HCT116 (cell line): ENCODE measurements at regions not wholly inside any gene's neighbourhood (a gene's known extent, or its start where the extent isn't known, plus 50 kb on each side); places are given as distances from the start of the nearest gene placed in this dataset.

Experiments
- ATAC-seq: fragments of 200-7000 bp; cut with Tn5 transposase; 2 replicates; pipeline ENCODE4 v1.9.1; 2020; ENCODE audit warnings: mild to moderate bottlenecking, moderate library complexity
- BruUV-seq: library from RNA; stranded (reverse); fragments of 400-500 nt; replicated peaks from 2 replicates; lab custom pipeline; 2021; lab: Mats Ljungman, UMichigan
- CTCF ChIA-PET: fragments of 300-600 bp; sonication (Branson Sonifier 250); formaldehyde crosslinking; loops from one replicate; lab custom pipeline; 2021; ENCODE audit warnings: antibody characterized with exemption; lab: Charles Lee
- POLR2A ChIA-PET: fragments of 300-600, 350-600 bp; sonication (Branson Sonifier 250); formaldehyde crosslinking; loops from one replicate; lab custom pipeline; 2021; ENCODE audit warnings: antibody characterized with exemption; lab: Charles Lee
- RAD21 ChIA-PET, 2 experiments: fragments of 300-600 bp; sonication (Branson Sonifier 250); formaldehyde crosslinking; loops; one replicate each; lab custom pipeline; 2023; ENCODE audit warnings: low total read pairs in 2 of 2; ENCODE audit not compliant: uncharacterized antibody in 2 of 2, unreplicated experiment in 2 of 2, low non-redundant PET in 1 of 2; lab: Charles Lee
- DNase-seq: peaks from one replicate; pipeline ENCODE4 v3.0.0-alpha.2; 2010; ENCODE audit warnings: low read depth, low spot score
- H2AFZ ChIP-seq: fragments of 200-600 bp; shearing (Covaris generic), sonication (generic); 2 replicates; pipeline ENCODE4 v1.6.1; 2017; ENCODE audit warnings: low read depth, mixed run types, mixed read lengths, antibody characterized with exemption, low read length; ENCODE audit not compliant: poor library complexity, severe bottlenecking
- H3K27ac ChIP-seq: 2 replicates; pipeline ENCODE4 v1.5.1; 2012; ENCODE audit warnings: low read depth, low read length
- H3K27me3 ChIP-seq: fragments of 200-600 bp; sonication (generic); 2 replicates; pipeline ENCODE4 v1.6.1; 2016; ENCODE audit warnings: mixed run types, low read length, mixed read lengths; ENCODE audit not compliant: insufficient read depth
- H3K36me3 ChIP-seq, 2 experiments: fragments of 200-500 bp in 1 of 2; fragments of 200-600 bp in 1 of 2; sonication (Bioruptor generic) in 1 of 2; sonication (generic) in 1 of 2; 2 replicates each; pipeline versions ENCODE4 v1.5.1 to v1.6.1; 2014 to 2016; ENCODE audit warnings: low read length in 2 of 2, inconsistent platforms in 1 of 2, mixed read lengths in 1 of 2, mixed run types in 1 of 2; ENCODE audit not compliant: insufficient read depth in 2 of 2, control insufficient read depth in 1 of 2
- H3K4me1 ChIP-seq, 2 experiments: fragments of 200-600 bp in 1 of 2; sonication (generic) in 1 of 2; 2 replicates each; pipeline versions ENCODE4 v1.5.1 to v1.6.1; 2012 to 2017; ENCODE audit warnings: low read length in 2 of 2, inconsistent platforms in 1 of 2, mild to moderate bottlenecking in 1 of 2, mixed read lengths in 1 of 2, mixed run types in 1 of 2, moderate library complexity in 1 of 2; ENCODE audit not compliant: insufficient read depth in 2 of 2, control insufficient read depth in 1 of 2
- H3K4me2 ChIP-seq: fragments of 200-600 bp; sonication (generic); 2 replicates; pipeline ENCODE4 v1.6.1; 2017; ENCODE audit warnings: mixed run types, low read length, mixed read lengths
- H3K4me3 ChIP-seq, 2 experiments: fragments of 200-600 bp in 1 of 2; sonication (generic) in 1 of 2; replicated peaks in 1 of 2; 2 replicates each; pipeline ENCODE4 v1.5.1; 2011 to 2016; ENCODE audit warnings: low read length in 2 of 2, control low read depth in 1 of 2, low read depth in 1 of 2, mild to moderate bottlenecking in 1 of 2, mixed read lengths in 1 of 2, mixed run types in 1 of 2
- H3K79me2 ChIP-seq: fragments of 200-600 bp; sonication (generic); 2 replicates; pipeline ENCODE4 v1.6.1; 2017; ENCODE audit warnings: mild to moderate bottlenecking, mixed run types, low read length, moderate library complexity, mixed read lengths; ENCODE audit not compliant: insufficient read depth
- H3K9ac ChIP-seq: fragments of 200-600 bp; sonication (generic); 2 replicates; pipeline ENCODE4 v1.6.1; 2016; ENCODE audit warnings: low read length, mixed read lengths
- H3K9me2 ChIP-seq: fragments of 200-600 bp; sonication (generic), shearing (Covaris generic); 2 replicates; pipeline ENCODE4 v1.6.1; 2017; ENCODE audit warnings: mixed run types, mild to moderate bottlenecking, moderate library complexity; ENCODE audit not compliant: insufficient read depth
- H3K9me3 ChIP-seq, 2 experiments: fragments of 200-500 bp in 1 of 2; fragments of 200-600 bp in 1 of 2; sonication (Bioruptor generic) in 1 of 2; sonication (generic) in 1 of 2; 2 replicates each; pipeline ENCODE4 v1.6.1; 2014 to 2017; ENCODE audit warnings: low read length in 2 of 2, mixed read lengths in 2 of 2, inconsistent platforms in 1 of 2, low read depth in 1 of 2, mild to moderate bottlenecking in 1 of 2, mixed run types in 1 of 2, moderate library complexity in 1 of 2; ENCODE audit not compliant: control insufficient read depth in 1 of 2, insufficient read depth in 1 of 2
- H4K20me1 ChIP-seq: fragments of 200-600 bp; sonication (generic), shearing (Covaris generic); 2 replicates; pipeline ENCODE4 v1.6.1; 2017; ENCODE audit warnings: mixed run types, mild to moderate bottlenecking, moderate library complexity; ENCODE audit not compliant: insufficient read depth
- ATF3 ChIP-seq: IDR thresholded peaks from 2 replicates; pipeline ENCODE4 v1.6.1; 2012
- EGR1 ChIP-seq: IDR thresholded peaks from 2 replicates; pipeline ENCODE4 v1.6.1; 2012; ENCODE audit warnings: low read depth
- EZH2 ChIP-seq: fragments of 200-600 bp; sonication (generic); IDR thresholded peaks from 2 replicates; pipeline ENCODE4 v1.6.1; 2017; ENCODE audit warnings: antibody characterized with exemption, mixed run types
- POLR2A ChIP-seq: IDR thresholded peaks from 2 replicates; pipeline ENCODE4 v1.7.0; 2011; ENCODE audit warnings: borderline replicate concordance; ENCODE audit not compliant: insufficient read depth, insufficient read length; ENCODE audit errors: extremely low read depth
- POLR2AphosphoS5 ChIP-seq: IDR thresholded peaks from 2 replicates; pipeline ENCODE4 v1.6.1; 2011; ENCODE audit warnings: mild to moderate bottlenecking, low read depth, low read length, moderate library complexity
- TCF7L2 ChIP-seq: IDR thresholded peaks from 2 replicates; pipeline ENCODE4 v1.7.0; 2011; ENCODE audit warnings: borderline replicate concordance, inconsistent platforms; ENCODE audit not compliant: insufficient read depth, insufficient read length; ENCODE audit errors: extremely low read depth
- ZFX ChIP-seq: fragments of 450-650 bp; IDR thresholded peaks from 2 replicates; pipeline ENCODE4 v1.6.1; 2017
- ZNF274 ChIP-seq: fragments of 200-500 bp; sonication (Bioruptor generic); IDR thresholded peaks from 2 replicates; pipeline ENCODE4 v1.6.1; 2014; ENCODE audit warnings: mild to moderate bottlenecking, low read depth, low read length, inconsistent platforms
- intact Hi-C: fragments of 100-400 bp; cut with micrococcal nuclease; formaldehyde crosslinking; loops from 2 replicates; pipeline ENCODE4 v1.10.0; 2022

GRCh38 chr14:105876829-105877228 is 350.4 kb downstream of the TMEM121 start:
- H3K36me3 ChIP-seq: no peaks in the 10 kb centered on the region
- no peaks in the 10 kb centered on the region for H4K20me1 ChIP-seq
- no peak overlapping the region for H3K27ac ChIP-seq
- H3K9me2 ChIP-seq: no peaks in the 10 kb centered on the region
- no peak for ATAC-seq
- ChIA-PET POLR2A (no interaction called here), RAD21 (no interaction called here), CTCF (no interaction called here)
- H3K27me3 ChIP-seq: peaks cover 73% of the 10 kb centered on the region
- H3K4me1 ChIP-seq: no peaks in the 10 kb centered on the region
- no peak overlapping the region for H3K4me3 ChIP-seq
- intact Hi-C loops: no loop called here
- no peak overlapping the region for H3K4me2 ChIP-seq
- no peak overlapping the region for H2AFZ ChIP-seq
- TF ChIP-seq EZH2: 0 out of 2 replicates have a peak, but pooled peaks have one; percentile 21
- TF ChIP-seq TCF7L2: no peak
- H3K9ac ChIP-seq: no peak overlapping the region
- H3K9me3 ChIP-seq: no peaks in the 10 kb centered on the region
- no peaks in the 10 kb centered on the region for H3K79me2 ChIP-seq
- no TSS peak for BruUV-seq
- DNase-seq: no peak

GRCh38 chr14:105877645-105878044 is 351.3 kb downstream of the TMEM121 start:
- Histone ChIP-seq H3K9me2 (no peaks in the 10 kb centered on the region), H4K20me1 (no peaks in the 10 kb centered on the region), H3K4me3 (no peak overlapping the region), H3K4me1 (no peaks in the 10 kb centered on the region), H3K36me3 (no peaks in the 10 kb centered on the region), H3K9ac (no peak overlapping the region), H3K9me3 (no peaks in the 10 kb centered on the region), H3K27me3 (peaks cover 65% of the 10 kb centered on the region), H2AFZ (no peak overlapping the region), H3K27ac (no peak overlapping the region), H3K79me2 (no peaks in the 10 kb centered on the region), H3K4me2 (no peak overlapping the region)
- BruUV-seq: no TSS peak
- CTCF ChIA-PET: no interaction called here
- DNase-seq (no peak), ATAC-seq (no peak)
- TF ChIP-seq ZFX (no peak), POLR2A (no peak), POLR2AphosphoS5 (no peak), EGR1 (no peak), EZH2 (no peak), ATF3 (no peak), ZNF274 (no peak)
- intact Hi-C loops: no loop called here
- POLR2A ChIA-PET: no interaction called here
- RAD21 ChIA-PET: no interaction called here
